Astrocyte of the spinal cord (primary cell): ENCODE measurements at regions not wholly inside any gene's neighbourhood (a gene's known extent, or its start where the extent isn't known, plus 50 kb on each side); places are given as distances from the start of the nearest gene placed in this dataset.

Source experiments
- DNase-seq: peaks from one replicate; pipeline ENCODE4 v3.0.0; 2011; ENCODE audit warnings: low read depth, low spot score
- H3K4me3 ChIP-seq: 2 replicates; pipeline ENCODE4 v1.5.1; 2011; ENCODE audit warnings: low read depth, mild to moderate bottlenecking, low read length, moderate library complexity
- in situ Hi-C: cut with HindIII; loops from 2 replicates; pipeline ENCODE4 v1.10.0; 2017; ENCODE audit warnings: low sequenced_read_pairs
- TF ChIP-seq, protein P1 (sequence below): IDR thresholded peaks from 2 replicates; pipeline ENCODE4 v1.5.1; 2012; ENCODE audit warnings: low read depth, mild to moderate bottlenecking, low read length, inconsistent platforms

GRCh38 chr12:45560689-45561088 is 168.8 kb upstream of the ARID2 start:
- TF ChIP-seq, protein P1, sequence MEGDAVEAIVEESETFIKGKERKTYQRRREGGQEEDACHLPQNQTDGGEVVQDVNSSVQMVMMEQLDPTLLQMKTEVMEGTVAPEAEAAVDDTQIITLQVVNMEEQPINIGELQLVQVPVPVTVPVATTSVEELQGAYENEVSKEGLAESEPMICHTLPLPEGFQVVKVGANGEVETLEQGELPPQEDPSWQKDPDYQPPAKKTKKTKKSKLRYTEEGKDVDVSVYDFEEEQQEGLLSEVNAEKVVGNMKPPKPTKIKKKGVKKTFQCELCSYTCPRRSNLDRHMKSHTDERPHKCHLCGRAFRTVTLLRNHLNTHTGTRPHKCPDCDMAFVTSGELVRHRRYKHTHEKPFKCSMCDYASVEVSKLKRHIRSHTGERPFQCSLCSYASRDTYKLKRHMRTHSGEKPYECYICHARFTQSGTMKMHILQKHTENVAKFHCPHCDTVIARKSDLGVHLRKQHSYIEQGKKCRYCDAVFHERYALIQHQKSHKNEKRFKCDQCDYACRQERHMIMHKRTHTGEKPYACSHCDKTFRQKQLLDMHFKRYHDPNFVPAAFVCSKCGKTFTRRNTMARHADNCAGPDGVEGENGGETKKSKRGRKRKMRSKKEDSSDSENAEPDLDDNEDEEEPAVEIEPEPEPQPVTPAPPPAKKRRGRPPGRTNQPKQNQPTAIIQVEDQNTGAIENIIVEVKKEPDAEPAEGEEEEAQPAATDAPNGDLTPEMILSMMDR = no peak
- DNase-seq = no peak
- in situ Hi-C loops = no loop called here
- H3K4me3 ChIP-seq = no peak overlapping the region

- no peak overlapping the region for H3K4me3 ChIP-seq
- in situ Hi-C loops = no loop called here
- no peak for DNase-seq
- TF ChIP-seq, protein P1 = no peak
These were observed 168.0 kb upstream of the ARID2 start for GRCh38 chr12:45561488-45561887.

- H3K4me3 ChIP-seq = no peak overlapping the region
- in situ Hi-C loops = no loop called here
- TF ChIP-seq, protein P1 = no peak
- DNase-seq = no peak
These were observed 163.9 kb upstream of the ARID2 start for GRCh38 chr12:45565590-45565989.

GRCh38 chr12:45566257-45566656 is 163.2 kb upstream of the ARID2 start:
- DNase-seq = no peak
- H3K4me3 ChIP-seq = no peak overlapping the region
- TF ChIP-seq, protein P1 = no peak
- in situ Hi-C loops = no loop called here

GRCh38 chr12:45568808-45569207 is 160.7 kb upstream of the ARID2 start:
- in situ Hi-C loops = no loop called here
- no peak for DNase-seq
- no peak overlapping the region for H3K4me3 ChIP-seq
- TF ChIP-seq, protein P1 = no peak

- in situ Hi-C loops = no loop called here
- H3K4me3 ChIP-seq = no peak overlapping the region
- TF ChIP-seq, protein P1 = no peak
These were observed 159.0 kb upstream of the ARID2 start for GRCh38 chr12:45570501-45570900.

GRCh38 chr12:45572114-45572513 is 157.4 kb upstream of the ARID2 start:
- TF ChIP-seq, protein P1 = no peak
- no peak for DNase-seq
- no peak overlapping the region for H3K4me3 ChIP-seq
- in situ Hi-C loops = no loop called here

More at GRCh38 chr12:45570501-45570900, 159.0 kb upstream of the ARID2 start:
- DNase-seq = no peak
